ENCODE measurements at regions not wholly inside any gene's neighbourhood (a gene's known extent, or its start where the extent isn't known, plus 50 kb on each side); places are given as distances from the start of the nearest gene placed in this dataset.

DNA sequence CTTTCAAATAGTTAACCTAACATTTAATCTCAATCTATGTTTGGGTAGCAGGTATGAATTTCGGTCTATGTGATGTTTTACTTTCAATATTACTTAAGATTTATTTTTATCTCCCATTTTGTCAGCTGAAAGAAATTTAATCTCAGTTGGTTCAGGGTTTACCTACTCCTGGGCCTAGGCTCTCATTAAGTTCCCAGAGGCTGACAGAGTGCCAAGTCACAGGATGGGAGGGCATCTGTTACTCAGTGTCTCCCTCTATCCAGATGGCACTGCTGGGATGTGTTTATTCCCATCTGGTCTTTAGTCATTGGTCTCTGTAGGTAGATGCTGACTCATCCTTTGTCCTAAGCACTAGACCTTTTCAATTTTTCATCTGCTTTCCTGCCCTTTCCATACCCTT, 129.4 kb upstream of the ARSJ start:
- TF ChIP-seq POLR2AphosphoS5 (IDR thresholded peaks at IDR 0.05; ENCODE audit: low read depth, low read length) (no peak), POLR2A (IDR thresholded peaks at IDR 0.05; ENCODE audit: low read depth, low read length) (no peak), SPI1 (IDR thresholded peaks at IDR 0.05; ENCODE audit: low read depth, low read length) (no peak)

Data from GM12891 (cell line).